HG03095 (cell line): ENCODE measurements at regions not wholly inside any gene's neighbourhood (a gene's known extent, or its start where the extent isn't known, plus 50 kb on each side); places are given as distances from the start of the nearest gene placed in this dataset.
"Not testable (repeated sequence)": the region's sequence is repeated elsewhere in the genome, so short reads cannot be mapped to it uniquely, and the experiment has no call there.

ENCODE experiments used
- ATAC-seq: cut with Tn5 transposase; IDR thresholded peaks from one replicate; pipeline ENCODE4 v1.9.1; 2021; ENCODE audit warnings: moderate library complexity; ENCODE audit not compliant: unreplicated experiment

GRCh38 chr13:90514712-90515111 lies 832.8 kb upstream of the MIR17HG start:
- ATAC-seq, result not testable (repeated sequence)

- ATAC-seq, result no peak
Observed at GRCh38 chr13:90518417-90518816, 829.1 kb upstream of the MIR17HG start.

GRCh38 chr13:90519157-90519556 lies 828.3 kb upstream of the MIR17HG start:
- no peak for ATAC-seq

- no peak for ATAC-seq
Observed at GRCh38 chr13:90526711-90527110, 820.8 kb upstream of the MIR17HG start.

- ATAC-seq, result no peak
Observed at GRCh38 chr13:90531744-90532143, 815.7 kb upstream of the MIR17HG start.

- no peak for ATAC-seq
Observed at GRCh38 chr13:90532861-90533492, 814.5 kb upstream of the MIR17HG start.

GRCh38 chr13:90533866-90534265 lies 813.6 kb upstream of the MIR17HG start:
- ATAC-seq, result no peak

GRCh38 chr13:90534617-90535370 lies 812.7 kb upstream of the MIR17HG start:
- ATAC-seq, result no peak

- no peak for ATAC-seq
Observed at GRCh38 chr13:90535421-90535820, 812.1 kb upstream of the MIR17HG start.

- no peak for ATAC-seq
Observed at GRCh38 chr13:90538063-90538462, 809.4 kb upstream of the MIR17HG start.

GRCh38 chr13:90541346-90541745 lies 806.1 kb upstream of the MIR17HG start:
- ATAC-seq, result no peak

- no peak for ATAC-seq
Observed at GRCh38 chr13:90542959-90543505, 804.5 kb upstream of the MIR17HG start.

GRCh38 chr13:90545070-90545840 lies 802.2 kb upstream of the MIR17HG start:
- no peak for ATAC-seq

GRCh38 chr13:90547272-90547790 lies 800.2 kb upstream of the MIR17HG start:
- no peak for ATAC-seq

GRCh38 chr13:90551253-90551652 lies 796.2 kb upstream of the MIR17HG start:
- ATAC-seq, result no peak

GRCh38 chr13:90552702-90553101 lies 794.8 kb upstream of the MIR17HG start:
- ATAC-seq, result no peak

GRCh38 chr13:90553159-90553558 lies 794.3 kb upstream of the MIR17HG start:
- no peak for ATAC-seq

- no peak for ATAC-seq
Observed at GRCh38 chr13:90557626-90558025, 789.9 kb upstream of the MIR17HG start.

GRCh38 chr13:90562443-90562842 lies 785.0 kb upstream of the MIR17HG start:
- ATAC-seq, result no peak

- ATAC-seq, result no peak
Observed at GRCh38 chr13:90564096-90564495, 783.4 kb upstream of the MIR17HG start.

- no peak for ATAC-seq
Observed at GRCh38 chr13:90564566-90564965, 782.9 kb upstream of the MIR17HG start.
